ENCODE measurements at regions not wholly inside any gene's neighbourhood (a gene's known extent, or its start where the extent isn't known, plus 50 kb on each side); places are given as distances from the start of the nearest gene placed in this dataset.
"Not testable (repeated sequence)": the region's sequence is repeated elsewhere in the genome, so short reads cannot be mapped to it uniquely, and the experiment has no call there.

DNA sequence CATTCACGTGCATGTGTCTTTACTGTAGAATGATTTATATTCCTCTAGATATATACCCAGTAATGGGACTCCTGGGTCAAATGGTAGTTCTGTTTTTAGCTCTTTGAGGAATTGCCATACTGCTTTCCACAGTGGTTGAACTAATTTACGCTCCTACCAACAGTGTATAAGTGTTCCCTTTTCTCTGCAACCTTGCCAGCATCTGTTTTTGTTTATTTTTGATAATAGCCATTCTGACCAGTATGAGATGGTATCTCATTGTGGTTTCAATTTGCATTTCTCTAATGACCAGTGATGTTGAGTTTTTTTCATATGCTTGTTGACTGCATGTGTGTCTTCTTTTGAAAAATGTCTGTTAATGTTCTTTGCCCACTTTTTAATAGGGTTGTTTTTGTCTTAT, 236.8 kb upstream of the IRF2BP2 start:
- not testable (repeated sequence) for H3K36me3 ChIP-seq (ENCODE audit: insufficient read depth, low read length); H3K4me2 ChIP-seq (ENCODE audit: low read depth, low read length, poor library complexity, severe bottlenecking); H4K20me1 ChIP-seq (ENCODE audit: insufficient read depth, low read depth, low read length); H3K4me3 ChIP-seq (ENCODE audit: low read length); H3K9me2 ChIP-seq (replicated peaks; ENCODE audit: insufficient read depth, low read length); H3K27me3 ChIP-seq (ENCODE audit: low read length); H3K79me2 ChIP-seq (ENCODE audit: low read length); H3K27ac ChIP-seq (ENCODE audit: low read length); H2AFZ ChIP-seq (ENCODE audit: low read length); H3K9ac ChIP-seq (ENCODE audit: low read length); H3K9me3 ChIP-seq (ENCODE audit: low read length); DNase-seq
- H3K4me1 ChIP-seq (ENCODE audit: low read length) = peaks cover 16% of the 10 kb centered on the region

- Histone ChIP-seq H3K4me2 (ENCODE audit: low read depth, low read length, poor library complexity, severe bottlenecking) (no peak overlapping the region), H4K20me1 (ENCODE audit: insufficient read depth, low read depth, low read length) (no peaks in the 10 kb centered on the region), H3K27ac (ENCODE audit: low read length) (no peak overlapping the region), H3K9ac (ENCODE audit: low read length) (no peak overlapping the region), H2AFZ (ENCODE audit: low read length) (no peak overlapping the region), H3K9me2 (replicated peaks; ENCODE audit: insufficient read depth, low read length) (no peaks in the 10 kb centered on the region), H3K79me2 (ENCODE audit: low read length) (no peaks in the 10 kb centered on the region), H3K36me3 (ENCODE audit: insufficient read depth, low read length) (no peaks in the 10 kb centered on the region), H3K27me3 (ENCODE audit: low read length) (no peaks in the 10 kb centered on the region), H3K4me3 (ENCODE audit: low read length) (no peak overlapping the region), H3K4me1 (ENCODE audit: low read length) (peaks cover 10% of the 10 kb centered on the region), H3K9me3 (ENCODE audit: low read length) (no peaks in the 10 kb centered on the region)
- no peak for DNase-seq
Measured at GRCh38 chr1:234845836-234846235, 235.9 kb upstream of the IRF2BP2 start.

- no peak overlapping the region for H3K9ac ChIP-seq (ENCODE audit: low read length)
- H4K20me1 ChIP-seq (ENCODE audit: insufficient read depth, low read depth, low read length) = no peaks in the 10 kb centered on the region
- no peaks in the 10 kb centered on the region for H3K27me3 ChIP-seq (ENCODE audit: low read length)
- H3K79me2 ChIP-seq (ENCODE audit: low read length) = no peaks in the 10 kb centered on the region
- H2AFZ ChIP-seq (ENCODE audit: low read length) = no peak overlapping the region
- H3K36me3 ChIP-seq (ENCODE audit: insufficient read depth, low read length) = no peaks in the 10 kb centered on the region
- no peak overlapping the region for H3K27ac ChIP-seq (ENCODE audit: low read length)
- no peaks in the 10 kb centered on the region for H3K9me2 ChIP-seq (replicated peaks; ENCODE audit: insufficient read depth, low read length)
- H3K4me2 ChIP-seq (ENCODE audit: low read depth, low read length, poor library complexity, severe bottlenecking) = no peak overlapping the region
- no peak overlapping the region for H3K4me3 ChIP-seq (ENCODE audit: low read length)
- H3K4me1 ChIP-seq (ENCODE audit: low read length) = peaks cover 10% of the 10 kb centered on the region
- DNase-seq = no peak
- no peaks in the 10 kb centered on the region for H3K9me3 ChIP-seq (ENCODE audit: low read length)
Measured at GRCh38 chr1:234845097-234845660, 235.2 kb upstream of the IRF2BP2 start.

GRCh38 chr1:234844479-234845031, 234.6 kb upstream of the IRF2BP2 start:
- Histone ChIP-seq H4K20me1 (ENCODE audit: insufficient read depth, low read depth, low read length) (no peaks in the 10 kb centered on the region), H3K9me2 (replicated peaks; ENCODE audit: insufficient read depth, low read length) (no peaks in the 10 kb centered on the region), H3K27ac (ENCODE audit: low read length) (no peak overlapping the region), H3K79me2 (ENCODE audit: low read length) (no peaks in the 10 kb centered on the region), H3K4me2 (ENCODE audit: low read depth, low read length, poor library complexity, severe bottlenecking) (no peak overlapping the region), H3K36me3 (ENCODE audit: insufficient read depth, low read length) (no peaks in the 10 kb centered on the region), H3K4me3 (ENCODE audit: low read length) (no peak overlapping the region), H2AFZ (ENCODE audit: low read length) (no peak overlapping the region), H3K4me1 (ENCODE audit: low read length) (peaks cover 10% of the 10 kb centered on the region), H3K9ac (ENCODE audit: low read length) (no peak overlapping the region), H3K9me3 (ENCODE audit: low read length) (no peaks in the 10 kb centered on the region), H3K27me3 (ENCODE audit: low read length) (no peaks in the 10 kb centered on the region)
- no peak for DNase-seq

- Histone ChIP-seq H2AFZ (ENCODE audit: low read length) (no peak overlapping the region), H3K9me3 (ENCODE audit: low read length) (no peaks in the 10 kb centered on the region), H3K27ac (ENCODE audit: low read length) (no peak overlapping the region), H3K79me2 (ENCODE audit: low read length) (no peaks in the 10 kb centered on the region), H3K4me1 (ENCODE audit: low read length) (peaks cover 10% of the 10 kb centered on the region), H3K4me3 (ENCODE audit: low read length) (no peak overlapping the region), H3K9me2 (replicated peaks; ENCODE audit: insufficient read depth, low read length) (no peaks in the 10 kb centered on the region), H4K20me1 (ENCODE audit: insufficient read depth, low read depth, low read length) (no peaks in the 10 kb centered on the region), H3K9ac (ENCODE audit: low read length) (no peak overlapping the region), H3K27me3 (ENCODE audit: low read length) (no peaks in the 10 kb centered on the region), H3K36me3 (ENCODE audit: insufficient read depth, low read length) (no peaks in the 10 kb centered on the region), H3K4me2 (ENCODE audit: low read depth, low read length, poor library complexity, severe bottlenecking) (no peak overlapping the region)
- no peak for DNase-seq
Measured at GRCh38 chr1:234843946-234844345, 234.0 kb upstream of the IRF2BP2 start.

- H3K27me3 ChIP-seq (ENCODE audit: low read length) = no peaks in the 10 kb centered on the region
- no peaks in the 10 kb centered on the region for H3K79me2 ChIP-seq (ENCODE audit: low read length)
- no peaks in the 10 kb centered on the region for H4K20me1 ChIP-seq (ENCODE audit: insufficient read depth, low read depth, low read length)
- H2AFZ ChIP-seq (ENCODE audit: low read length) = no peak overlapping the region
- no peaks in the 10 kb centered on the region for H3K36me3 ChIP-seq (ENCODE audit: insufficient read depth, low read length)
- no peak overlapping the region for H3K9ac ChIP-seq (ENCODE audit: low read length)
- no peak overlapping the region for H3K4me3 ChIP-seq (ENCODE audit: low read length)
- no peaks in the 10 kb centered on the region for H3K9me2 ChIP-seq (replicated peaks; ENCODE audit: insufficient read depth, low read length)
- peaks cover 10% of the 10 kb centered on the region for H3K4me1 ChIP-seq (ENCODE audit: low read length)
- H3K9me3 ChIP-seq (ENCODE audit: low read length) = no peaks in the 10 kb centered on the region
- H3K27ac ChIP-seq (ENCODE audit: low read length) = no peak overlapping the region
- DNase-seq = no peak
- no peak overlapping the region for H3K4me2 ChIP-seq (ENCODE audit: low read depth, low read length, poor library complexity, severe bottlenecking)
Measured at GRCh38 chr1:234842726-234843641, 233.0 kb upstream of the IRF2BP2 start.

DNA sequence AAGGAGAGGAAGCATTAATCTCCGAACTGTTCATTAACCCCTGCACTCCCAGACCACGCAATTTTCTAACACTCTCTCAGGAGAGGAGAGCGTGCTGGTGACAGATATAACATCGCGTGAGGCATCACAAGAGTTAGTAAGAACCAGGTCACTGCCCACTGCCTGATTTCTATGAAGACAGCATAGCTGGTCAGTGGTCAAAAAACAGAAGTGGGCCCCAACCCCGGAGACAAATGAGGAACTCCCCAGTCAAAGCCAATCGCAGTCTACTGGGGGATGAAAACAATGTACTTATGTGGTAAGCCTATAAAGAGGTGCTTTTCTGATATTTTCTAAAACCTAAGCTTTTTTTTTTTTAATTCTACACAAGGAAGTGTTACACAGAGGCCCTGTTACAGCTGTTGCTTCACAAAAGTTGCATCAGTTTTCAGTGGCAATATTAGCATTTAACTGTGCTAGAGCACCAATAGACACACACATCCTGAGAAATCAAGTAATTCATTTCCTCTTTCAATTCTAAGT, 231.8 kb upstream of the IRF2BP2 start:
- no peak overlapping the region for H2AFZ ChIP-seq (ENCODE audit: low read length)
- no peak for DNase-seq
- no peak overlapping the region for H3K9ac ChIP-seq (ENCODE audit: low read length)
- H4K20me1 ChIP-seq (ENCODE audit: insufficient read depth, low read depth, low read length) = no peaks in the 10 kb centered on the region
- H3K79me2 ChIP-seq (ENCODE audit: low read length) = no peaks in the 10 kb centered on the region
- no peaks in the 10 kb centered on the region for H3K36me3 ChIP-seq (ENCODE audit: insufficient read depth, low read length)
- peaks cover 10% of the 10 kb centered on the region for H3K4me1 ChIP-seq (ENCODE audit: low read length)
- no peak overlapping the region for H3K4me3 ChIP-seq (ENCODE audit: low read length)
- H3K9me3 ChIP-seq (ENCODE audit: low read length) = no peaks in the 10 kb centered on the region
- no peak overlapping the region for H3K4me2 ChIP-seq (ENCODE audit: low read depth, low read length, poor library complexity, severe bottlenecking)
- H3K27ac ChIP-seq (ENCODE audit: low read length) = no peak overlapping the region
- H3K9me2 ChIP-seq (replicated peaks; ENCODE audit: insufficient read depth, low read length) = no peaks in the 10 kb centered on the region
- no peaks in the 10 kb centered on the region for H3K27me3 ChIP-seq (ENCODE audit: low read length)

DNA sequence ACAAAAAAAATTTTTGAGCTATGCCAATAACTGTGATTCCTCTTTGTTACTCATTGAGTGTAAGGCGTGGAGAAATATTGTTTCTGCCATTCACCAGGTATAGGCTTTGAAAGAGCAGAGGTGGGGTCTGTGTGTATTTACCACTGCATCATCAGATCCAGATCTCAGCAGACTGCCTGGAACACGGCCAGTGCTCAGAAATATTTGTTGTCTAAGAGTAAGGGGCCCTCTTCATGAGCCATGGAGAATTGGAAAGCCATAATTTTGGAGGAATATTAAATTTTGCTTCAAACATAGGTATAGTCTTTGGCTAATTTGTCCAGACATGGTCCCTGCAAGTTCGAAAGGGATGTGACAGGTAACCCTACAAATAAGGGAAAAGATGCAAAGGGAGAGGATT, 231.3 kb upstream of the IRF2BP2 start:
- Histone ChIP-seq H3K9ac (ENCODE audit: low read length) (no peak overlapping the region), H3K36me3 (ENCODE audit: insufficient read depth, low read length) (no peaks in the 10 kb centered on the region), H3K9me2 (replicated peaks; ENCODE audit: insufficient read depth, low read length) (no peaks in the 10 kb centered on the region), H3K79me2 (ENCODE audit: low read length) (no peaks in the 10 kb centered on the region), H3K4me2 (ENCODE audit: low read depth, low read length, poor library complexity, severe bottlenecking) (no peak overlapping the region), H2AFZ (ENCODE audit: low read length) (no peak overlapping the region), H3K9me3 (ENCODE audit: low read length) (no peaks in the 10 kb centered on the region), H4K20me1 (ENCODE audit: insufficient read depth, low read depth, low read length) (no peaks in the 10 kb centered on the region), H3K4me3 (ENCODE audit: low read length) (no peak overlapping the region), H3K4me1 (ENCODE audit: low read length) (peaks cover 10% of the 10 kb centered on the region), H3K27me3 (ENCODE audit: low read length) (no peaks in the 10 kb centered on the region), H3K27ac (ENCODE audit: low read length) (no peak overlapping the region)
- no peak for DNase-seq

All from Karpas-422 (cell line).